GM23338 (cell line): ENCODE measurements at regions not wholly inside any gene's neighbourhood (a gene's known extent, or its start where the extent isn't known, plus 50 kb on each side); places are given as distances from the start of the nearest gene placed in this dataset.
A peak's percentile ranks its signal among the peaks of the same experiment; 100 is the strongest.

Experiments used
- ATAC-seq: fragments of 200-7000 bp; cut with Tn5 transposase; 3 replicates; pipeline ENCODE4 v1.9.1; 2020
- DNase-seq: peaks from one replicate; pipeline ENCODE4 v3.0.0-alpha.2; 2015; ENCODE audit warnings: low spot score
- H2AFZ ChIP-seq: fragments of 200-600 bp; sonication (generic); 2 replicates; pipeline ENCODE4 v1.8.0; 2016; ENCODE audit warnings: antibody characterized with exemption, mild to moderate bottlenecking, moderate library complexity
- H3F3A ChIP-seq: fragments of 200-600 bp; sonication (generic); replicated peaks from 2 replicates; pipeline ENCODE4 v1.8.0; 2017; ENCODE audit warnings: antibody characterized with exemption, mixed run types, low read depth
- H3K27ac ChIP-seq: fragments of 200-600 bp; sonication (generic); 2 replicates; pipeline ENCODE4 v1.6.1; 2016; ENCODE audit warnings: low read depth
- H3K27me3 ChIP-seq: fragments of 200-600 bp; sonication (generic); 2 replicates; pipeline ENCODE4 v1.8.0; 2016; ENCODE audit warnings: mild to moderate bottlenecking, mixed run types, moderate library complexity; ENCODE audit not compliant: insufficient read depth
- H3K36me3 ChIP-seq: fragments of 200-600 bp; sonication (generic); 2 replicates; pipeline ENCODE4 v1.8.0; 2016; ENCODE audit warnings: mild to moderate bottlenecking; ENCODE audit not compliant: insufficient read depth
- H3K4me1 ChIP-seq: fragments of 200-600 bp; sonication (generic); 2 replicates; pipeline ENCODE4 v1.8.0; 2016; ENCODE audit warnings: mild to moderate bottlenecking, moderate library complexity; ENCODE audit not compliant: insufficient read depth
- H3K4me2 ChIP-seq: fragments of 200-600 bp; sonication (generic); 2 replicates; pipeline ENCODE4 v1.7.1; 2017; ENCODE audit warnings: mixed run types
- H3K4me3 ChIP-seq: fragments of 200-600 bp; sonication (generic); 2 replicates; pipeline ENCODE4 v1.6.1; 2016; ENCODE audit warnings: mixed run types
- H3K79me2 ChIP-seq: fragments of 200-600 bp; sonication (generic); replicated peaks from 2 replicates; pipeline ENCODE4 v1.8.0; 2017; ENCODE audit warnings: mild to moderate bottlenecking; ENCODE audit not compliant: insufficient read depth
- H3K9me2 ChIP-seq: fragments of 200-600 bp; sonication (generic); 2 replicates; pipeline ENCODE4 v1.8.0; 2017; ENCODE audit not compliant: insufficient read depth
- H4K20me1 ChIP-seq: fragments of 200-600 bp; sonication (generic); replicated peaks from 2 replicates; pipeline ENCODE4 v1.8.0; 2017; ENCODE audit warnings: mild to moderate bottlenecking; ENCODE audit not compliant: insufficient read depth
- H3K27ac Mint-ChIP-seq: 2 replicates; pipeline ENCODE4 v1.8.0; 2020; ENCODE audit warnings: inconsistent platforms, mild to moderate bottlenecking, moderate library complexity, mixed read lengths
- H3K27me3 Mint-ChIP-seq: 3 replicates; pipeline ENCODE4 v1.8.0; 2022; ENCODE audit warnings: low read depth, mild to moderate bottlenecking, moderate library complexity, mixed read lengths, inconsistent platforms; ENCODE audit not compliant: insufficient read depth, poor library complexity
- H3K36me3 Mint-ChIP-seq: 3 replicates; pipeline ENCODE4 v1.8.0; 2021; ENCODE audit warnings: low read depth, mild to moderate bottlenecking, inconsistent platforms, moderate library complexity, mixed read lengths
- H3K4me1 Mint-ChIP-seq: 3 replicates; pipeline ENCODE4 v1.8.0; 2020; ENCODE audit warnings: mild to moderate bottlenecking, inconsistent platforms, mixed read lengths
- H3K4me3 Mint-ChIP-seq: 3 replicates; pipeline ENCODE4 v1.8.0; 2021; ENCODE audit warnings: moderate library complexity, mild to moderate bottlenecking, inconsistent platforms, mixed read lengths
- H3K9me3 Mint-ChIP-seq: 3 replicates; pipeline ENCODE4 v1.8.0; 2020; ENCODE audit warnings: moderate library complexity, mild to moderate bottlenecking, inconsistent platforms, mixed read lengths
- JUNB ChIP-seq: IDR thresholded peaks from one replicate; pipeline ENCODE4 v1.6.1; 2016; ENCODE audit warnings: antibody characterized with exemption; ENCODE audit not compliant: unreplicated experiment
- POLR2AphosphoS5 ChIP-seq: IDR thresholded peaks from 2 replicates; pipeline ENCODE4 v1.6.1; 2016; ENCODE audit warnings: antibody characterized with exemption, low read depth
- STAT1 ChIP-seq: IDR thresholded peaks from one replicate; pipeline ENCODE4 v1.6.1; 2016; ENCODE audit warnings: antibody characterized with exemption; ENCODE audit not compliant: unreplicated experiment
- ZNF331 ChIP-seq: fragments of 250-450 bp; sonication (Bioruptor Pico); IDR thresholded peaks from 2 replicates; pipeline ENCODE4 v1.5.0; 2020; ENCODE audit warnings: low read depth, mild to moderate bottlenecking, moderate library complexity
- TF ChIP-seq, protein P1 (sequence below): fragments of 250-450 bp; sonication (Bioruptor Pico); IDR thresholded peaks from 2 replicates; pipeline ENCODE4 v1.5.0; 2020; ENCODE audit warnings: mild to moderate bottlenecking, moderate library complexity

DNA sequence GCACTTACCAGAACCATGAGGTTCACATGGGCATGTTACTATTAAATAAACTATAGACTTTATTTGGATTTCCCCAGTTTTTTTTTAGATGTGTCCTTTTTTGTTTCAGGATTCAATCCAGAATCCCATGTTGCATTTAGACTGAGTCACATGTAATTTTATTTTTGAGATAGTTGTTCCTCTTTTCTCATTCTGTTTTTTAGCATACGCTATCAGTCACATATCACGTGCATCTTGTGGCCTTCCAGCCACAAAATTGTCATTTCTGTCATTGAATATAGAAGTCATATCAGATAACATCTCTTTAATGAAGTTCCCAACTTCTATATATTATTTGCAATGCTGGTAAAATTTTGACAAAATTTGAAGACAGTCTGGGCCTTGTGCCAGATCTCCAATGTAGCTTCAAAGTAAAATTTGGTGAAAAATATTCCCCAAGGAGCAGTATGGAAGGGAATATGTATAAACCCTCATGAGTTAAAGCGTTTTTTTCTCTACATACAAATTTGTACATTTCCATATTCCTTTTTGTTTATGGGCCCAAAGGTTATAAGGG is 132.3 kb upstream of the MKI67 start:
- no peak overlapping the region for H3K4me2 ChIP-seq
- no peaks in the 10 kb centered on the region for H4K20me1 ChIP-seq
- DNase-seq (no peak), ATAC-seq (no peak)
- H3K27me3 ChIP-seq, result no peaks in the 10 kb centered on the region
- H3K36me3 ChIP-seq, result no peaks in the 10 kb centered on the region
- TF ChIP-seq, protein P1, sequence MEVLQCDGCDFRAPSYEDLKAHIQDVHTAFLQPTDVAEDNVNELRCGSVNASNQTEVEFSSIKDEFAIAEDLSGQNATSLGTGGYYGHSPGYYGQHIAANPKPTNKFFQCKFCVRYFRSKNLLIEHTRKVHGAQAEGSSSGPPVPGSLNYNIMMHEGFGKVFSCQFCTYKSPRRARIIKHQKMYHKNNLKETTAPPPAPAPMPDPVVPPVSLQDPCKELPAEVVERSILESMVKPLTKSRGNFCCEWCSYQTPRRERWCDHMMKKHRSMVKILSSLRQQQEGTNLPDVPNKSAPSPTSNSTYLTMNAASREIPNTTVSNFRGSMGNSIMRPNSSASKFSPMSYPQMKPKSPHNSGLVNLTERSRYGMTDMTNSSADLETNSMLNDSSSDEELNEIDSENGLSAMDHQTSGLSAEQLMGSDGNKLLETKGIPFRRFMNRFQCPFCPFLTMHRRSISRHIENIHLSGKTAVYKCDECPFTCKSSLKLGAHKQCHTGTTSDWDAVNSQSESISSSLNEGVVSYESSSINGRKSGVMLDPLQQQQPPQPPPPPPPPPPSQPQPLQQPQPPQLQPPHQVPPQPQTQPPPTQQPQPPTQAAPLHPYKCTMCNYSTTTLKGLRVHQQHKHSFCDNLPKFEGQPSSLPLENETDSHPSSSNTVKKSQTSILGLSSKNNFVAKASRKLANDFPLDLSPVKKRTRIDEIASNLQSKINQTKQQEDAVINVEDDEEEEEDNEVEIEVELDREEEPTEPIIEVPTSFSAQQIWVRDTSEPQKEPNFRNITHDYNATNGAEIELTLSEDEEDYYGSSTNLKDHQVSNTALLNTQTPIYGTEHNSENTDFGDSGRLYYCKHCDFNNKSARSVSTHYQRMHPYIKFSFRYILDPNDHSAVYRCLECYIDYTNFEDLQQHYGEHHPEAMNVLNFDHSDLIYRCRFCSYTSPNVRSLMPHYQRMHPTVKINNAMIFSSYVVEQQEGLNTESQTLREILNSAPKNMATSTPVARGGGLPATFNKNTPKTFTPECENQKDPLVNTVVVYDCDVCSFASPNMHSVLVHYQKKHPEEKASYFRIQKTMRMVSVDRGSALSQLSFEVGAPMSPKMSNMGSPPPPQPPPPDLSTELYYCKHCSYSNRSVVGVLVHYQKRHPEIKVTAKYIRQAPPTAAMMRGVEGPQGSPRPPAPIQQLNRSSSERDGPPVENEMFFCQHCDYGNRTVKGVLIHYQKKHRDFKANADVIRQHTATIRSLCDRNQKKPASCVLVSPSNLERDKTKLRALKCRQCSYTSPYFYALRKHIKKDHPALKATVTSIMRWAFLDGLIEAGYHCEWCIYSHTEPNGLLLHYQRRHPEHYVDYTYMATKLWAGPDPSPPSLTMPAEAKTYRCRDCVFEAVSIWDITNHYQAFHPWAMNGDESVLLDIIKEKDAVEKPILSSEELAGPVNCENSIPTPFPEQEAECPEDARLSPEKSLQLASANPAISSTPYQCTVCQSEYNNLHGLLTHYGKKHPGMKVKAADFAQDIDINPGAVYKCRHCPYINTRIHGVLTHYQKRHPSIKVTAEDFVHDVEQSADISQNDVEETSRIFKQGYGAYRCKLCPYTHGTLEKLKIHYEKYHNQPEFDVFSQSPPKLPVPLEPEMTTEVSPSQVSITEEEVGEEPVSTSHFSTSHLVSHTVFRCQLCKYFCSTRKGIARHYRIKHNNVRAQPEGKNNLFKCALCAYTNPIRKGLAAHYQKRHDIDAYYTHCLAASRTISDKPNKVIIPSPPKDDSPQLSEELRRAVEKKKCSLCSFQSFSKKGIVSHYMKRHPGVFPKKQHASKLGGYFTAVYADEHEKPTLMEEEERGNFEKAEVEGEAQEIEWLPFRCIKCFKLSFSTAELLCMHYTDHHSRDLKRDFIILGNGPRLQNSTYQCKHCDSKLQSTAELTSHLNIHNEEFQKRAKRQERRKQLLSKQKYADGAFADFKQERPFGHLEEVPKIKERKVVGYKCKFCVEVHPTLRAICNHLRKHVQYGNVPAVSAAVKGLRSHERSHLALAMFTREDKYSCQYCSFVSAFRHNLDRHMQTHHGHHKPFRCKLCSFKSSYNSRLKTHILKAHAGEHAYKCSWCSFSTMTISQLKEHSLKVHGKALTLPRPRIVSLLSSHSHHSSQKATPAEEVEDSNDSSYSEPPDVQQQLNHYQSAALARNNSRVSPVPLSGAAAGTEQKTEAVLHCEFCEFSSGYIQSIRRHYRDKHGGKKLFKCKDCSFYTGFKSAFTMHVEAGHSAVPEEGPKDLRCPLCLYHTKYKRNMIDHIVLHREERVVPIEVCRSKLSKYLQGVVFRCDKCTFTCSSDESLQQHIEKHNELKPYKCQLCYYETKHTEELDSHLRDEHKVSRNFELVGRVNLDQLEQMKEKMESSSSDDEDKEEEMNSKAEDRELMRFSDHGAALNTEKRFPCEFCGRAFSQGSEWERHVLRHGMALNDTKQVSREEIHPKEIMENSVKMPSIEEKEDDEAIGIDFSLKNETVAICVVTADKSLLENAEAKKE (CRISPR knock-in tag), result no peak
- TF ChIP-seq JUNB, result no peak
- TF ChIP-seq STAT1, result no peak
- H2AFZ ChIP-seq, result no peak overlapping the region
- no peak overlapping the region for H3K27ac ChIP-seq
- peaks cover 8% of the 10 kb centered on the region; the same call in 1 of the 2 replicates for H3K9me2 ChIP-seq
- Mint-ChIP-seq H3K4me1 (peaks cover 5% of the 10 kb centered on the region), H3K36me3 (no peaks in the 10 kb centered on the region), H3K27ac (no peak overlapping the region), H3K9me3 (no peaks in the 10 kb centered on the region; the same call in 2 of the 3 replicates), H3K27me3 (peaks cover 2% of the 10 kb centered on the region), H3K4me3 (no peak overlapping the region)
- H3K79me2 ChIP-seq, result no peaks in the 10 kb centered on the region
- H3K4me3 ChIP-seq, result no peak overlapping the region
- H3F3A ChIP-seq, result no peaks in the 10 kb centered on the region
- H3K4me1 ChIP-seq, result no peaks in the 10 kb centered on the region; the same call in 1 of the 2 replicates

DNA sequence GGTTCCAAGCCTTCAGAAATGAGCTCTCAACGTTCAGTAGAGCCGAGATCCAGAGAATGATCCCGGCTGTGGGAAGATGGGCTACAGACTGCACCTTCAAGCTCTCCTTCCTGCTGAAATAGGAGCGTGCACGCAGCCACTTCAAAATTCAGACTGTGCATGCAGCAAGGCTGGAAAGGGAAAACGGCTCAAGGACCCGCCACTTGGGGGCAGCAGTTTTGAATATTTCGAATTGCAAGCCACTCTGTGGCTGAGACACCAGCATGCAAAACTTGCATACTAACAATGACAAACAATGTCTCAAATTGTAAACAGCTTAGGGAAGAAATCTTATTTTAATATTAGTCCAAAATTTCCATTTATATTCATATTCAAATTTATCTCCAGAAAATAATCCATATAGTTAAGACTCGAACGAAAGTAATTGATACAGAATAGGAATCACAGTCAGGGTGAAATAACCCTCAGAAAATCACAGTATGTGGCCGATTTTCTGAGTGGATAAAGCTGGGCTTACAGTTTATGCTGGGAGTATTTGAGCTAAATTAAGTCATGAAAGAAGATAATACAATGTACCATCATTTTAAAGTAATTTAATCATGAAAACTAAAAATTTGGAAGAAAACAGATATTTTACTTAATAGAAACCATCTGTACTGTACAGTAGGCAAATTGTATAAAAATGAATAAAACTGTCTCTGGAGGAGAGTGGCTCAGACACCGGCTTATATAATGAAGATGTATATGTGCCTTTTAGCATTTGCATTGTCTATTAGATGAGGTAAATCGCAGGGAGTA is 137.9 kb upstream of the MKI67 start:
- no peak overlapping the region for H3K4me2 ChIP-seq
- Mint-ChIP-seq H3K27me3 (peaks cover 6% of the 10 kb centered on the region), H3K27ac (no peak overlapping the region), H3K4me1 (peaks cover 36% of the 10 kb centered on the region), H3K36me3 (no peaks in the 10 kb centered on the region), H3K9me3 (no peaks in the 10 kb centered on the region; the same call in 2 of the 3 replicates), H3K4me3 (no peak overlapping the region)
- no peaks in the 10 kb centered on the region for H3K27me3 ChIP-seq
- DNase-seq (peak; percentile 81), ATAC-seq (peak; percentile 48)
- H3K4me1 ChIP-seq, result peaks cover 27% of the 10 kb centered on the region
- no peaks in the 10 kb centered on the region for H3F3A ChIP-seq
- H3K9me2 ChIP-seq, result no peaks in the 10 kb centered on the region
- no peaks in the 10 kb centered on the region for H4K20me1 ChIP-seq
- no peak overlapping the region for H2AFZ ChIP-seq
- no peaks in the 10 kb centered on the region for H3K36me3 ChIP-seq
- H3K27ac ChIP-seq, result no peak overlapping the region
- no peaks in the 10 kb centered on the region for H3K79me2 ChIP-seq
- no peak overlapping the region for H3K4me3 ChIP-seq
- TF ChIP-seq, protein P1 (CRISPR knock-in tag), result no peak
- TF ChIP-seq ZNF331 (no peak), POLR2AphosphoS5 (no peak)
